ENCODE measurements at regions not wholly inside any gene's neighbourhood (a gene's known extent, or its start where the extent isn't known, plus 50 kb on each side); places are given as distances from the start of the nearest gene placed in this dataset.

DNA sequence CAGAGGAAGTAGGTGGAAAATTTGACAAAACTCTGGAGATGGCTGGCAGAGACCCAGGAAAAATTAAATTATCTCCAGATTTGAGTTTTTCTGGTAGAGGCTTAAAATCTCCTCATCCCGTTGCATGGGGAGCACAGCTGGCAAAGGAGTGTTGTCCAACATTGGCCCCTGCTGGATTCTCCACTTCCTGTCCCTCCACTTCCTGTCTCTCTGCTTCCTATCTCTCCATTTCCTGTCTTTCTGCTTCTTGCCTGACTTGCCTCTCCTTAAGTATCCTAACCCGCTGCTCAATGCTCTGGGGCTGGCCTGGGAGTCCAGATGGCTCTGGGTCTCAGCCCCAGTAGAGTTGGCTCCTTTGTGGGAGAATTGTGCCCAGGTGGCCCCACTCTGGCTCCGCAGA is 65.8 kb upstream of the EMX2 start:
- POLR2A ChIA-PET, result no interaction called here
- Histone ChIP-seq H3K36me3 (ENCODE audit: control insufficient read depth in 2 of 2, insufficient read depth in 1 of 2, low read length in 2 of 2) (no peaks in the 10 kb centered on the region), H3K4me3 (ENCODE audit: low read depth, low read length) (no peak overlapping the region), H3K27ac (ENCODE audit: extremely low read depth, low read depth, low read length) (no peak overlapping the region), H3K4me1 (ENCODE audit: control insufficient read depth, insufficient read depth, low read length) (no peaks in the 10 kb centered on the region), H3K9me3 (ENCODE audit: control insufficient read depth, insufficient read depth, low read depth, low read length) (no peaks in the 10 kb centered on the region)
- TF ChIP-seq REST (tag by site-specific recombination; IDR thresholded peaks at IDR 0.05), result no peak
- no peak for TF ChIP-seq GFI1B (tag by site-specific recombination; IDR thresholded peaks at IDR 0.05)
- TF ChIP-seq ZNF394 (tag by site-specific recombination; IDR thresholded peaks at IDR 0.05; ENCODE audit: borderline replicate concordance), result no peak
- CTCF ChIA-PET, result interaction anchor here (1.6 kb wide), 1 partner anchor 34 kb away, joined by 9 read pairs; no protein-coding TSS in a partner anchor

- H3K9me3 ChIP-seq (ENCODE audit: control insufficient read depth, insufficient read depth, low read depth, low read length), result no peaks in the 10 kb centered on the region
- no peaks in the 10 kb centered on the region for H3K4me1 ChIP-seq (ENCODE audit: control insufficient read depth, insufficient read depth, low read length)
- TF ChIP-seq ZNF174 (tag by site-specific recombination; IDR thresholded peaks at IDR 0.05), result no peak
- TF ChIP-seq ZNF404 (tag by site-specific recombination; IDR thresholded peaks at IDR 0.05), result no peak
- TF ChIP-seq, protein P1, sequence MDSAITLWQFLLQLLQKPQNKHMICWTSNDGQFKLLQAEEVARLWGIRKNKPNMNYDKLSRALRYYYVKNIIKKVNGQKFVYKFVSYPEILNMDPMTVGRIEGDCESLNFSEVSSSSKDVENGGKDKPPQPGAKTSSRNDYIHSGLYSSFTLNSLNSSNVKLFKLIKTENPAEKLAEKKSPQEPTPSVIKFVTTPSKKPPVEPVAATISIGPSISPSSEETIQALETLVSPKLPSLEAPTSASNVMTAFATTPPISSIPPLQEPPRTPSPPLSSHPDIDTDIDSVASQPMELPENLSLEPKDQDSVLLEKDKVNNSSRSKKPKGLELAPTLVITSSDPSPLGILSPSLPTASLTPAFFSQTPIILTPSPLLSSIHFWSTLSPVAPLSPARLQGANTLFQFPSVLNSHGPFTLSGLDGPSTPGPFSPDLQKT (IDR thresholded peaks at IDR 0.05; ENCODE audit: borderline replicate concordance, low read depth, low read length), result no peak
- TF ChIP-seq KLF1 (tag by site-specific recombination; IDR thresholded peaks at IDR 0.05), result no peak
- TF ChIP-seq ZNF843 (tag by site-specific recombination; IDR thresholded peaks at IDR 0.05), result no peak
- no peak for TF ChIP-seq ZNF501 (tag by site-specific recombination; IDR thresholded peaks at IDR 0.05)
- TF ChIP-seq ZNF324 (tag by site-specific recombination; IDR thresholded peaks at IDR 0.05), result no peak
- TF ChIP-seq EGR2 (tag by site-specific recombination; IDR thresholded peaks at IDR 0.05; ENCODE audit: low read depth), result no peak
- TF ChIP-seq ZSCAN30 (tag by site-specific recombination; IDR thresholded peaks at IDR 0.05), result no peak
- TF ChIP-seq BCL11B (tag by site-specific recombination; IDR thresholded peaks at IDR 0.05; ENCODE audit: low read depth), result no peak
- no peak for TF ChIP-seq ZNF837 (tag by site-specific recombination; IDR thresholded peaks at IDR 0.05)
- no peak for TF ChIP-seq ZNF23 (tag by site-specific recombination; IDR thresholded peaks at IDR 0.05; ENCODE audit: borderline replicate concordance)
- no peak for TF ChIP-seq ZNF155 (tag by site-specific recombination; IDR thresholded peaks at IDR 0.05)
- TF ChIP-seq ZNF266 (tag by site-specific recombination; IDR thresholded peaks at IDR 0.05; ENCODE audit: low read depth), result no peak
- no peak for TF ChIP-seq ZNF664 (tag by site-specific recombination; IDR thresholded peaks at IDR 0.05)
- ChIA-PET POLR2A (no interaction called here), CTCF (no interaction called here)
- no peak overlapping the region for H3K27ac ChIP-seq (ENCODE audit: extremely low read depth, low read depth, low read length)
- H3K4me3 ChIP-seq (ENCODE audit: low read depth, low read length), result no peak overlapping the region
- H3K36me3 ChIP-seq (ENCODE audit: control insufficient read depth in 2 of 2, insufficient read depth in 1 of 2, low read length in 2 of 2), result no peaks in the 10 kb centered on the region
Measured at GRCh38 chr10:117476281-117476680, 66.3 kb upstream of the EMX2 start.

GRCh38 chr10:117472872-117473271 is 69.7 kb upstream of the EMX2 start:
- POLR2A ChIA-PET, result no interaction called here

More at GRCh38 chr10:117472872-117473271, 69.7 kb upstream of the EMX2 start:
- H3K4me3 ChIP-seq (ENCODE audit: low read depth, low read length), result no peak overlapping the region
- CTCF ChIA-PET, result interaction anchor here (0.6 to 1.4 kb wide), 3 partner anchors 27 to 31 kb away, joined by 3 to 7 read pairs (median 3); no protein-coding TSS in a partner anchor
- no peak for TF ChIP-seq ZNF202 (tag by site-specific recombination; IDR thresholded peaks at IDR 0.05; ENCODE audit: borderline replicate concordance)
- TF ChIP-seq ZNF23 (tag by site-specific recombination; IDR thresholded peaks at IDR 0.05; ENCODE audit: borderline replicate concordance), result no peak
- no peak for TF ChIP-seq PATZ1 (tag by site-specific recombination; IDR thresholded peaks at IDR 0.05)
- no peak for TF ChIP-seq KLF7 (tag by site-specific recombination; IDR thresholded peaks at IDR 0.05; ENCODE audit: borderline replicate concordance)
- TF ChIP-seq YY1 (tag by site-specific recombination; IDR thresholded peaks at IDR 0.05), result no peak
- TF ChIP-seq IKZF3 (tag by site-specific recombination; IDR thresholded peaks at IDR 0.05), result no peak
- no peak for TF ChIP-seq HOXD13 (CRISPR knock-in tag; IDR thresholded peaks at IDR 0.05; ENCODE audit: borderline replicate concordance)
- no peak for TF ChIP-seq ZNF501 (tag by site-specific recombination; IDR thresholded peaks at IDR 0.05)
- TF ChIP-seq ZNF366 (tag by site-specific recombination; conservative IDR thresholded peaks at IDR 0.05), result no peak
- TF ChIP-seq ZNF292 (tag by site-specific recombination; IDR thresholded peaks at IDR 0.05; ENCODE audit: borderline replicate concordance, low read depth), result no peak
- no peaks in the 10 kb centered on the region for H3K9me3 ChIP-seq (ENCODE audit: control insufficient read depth, insufficient read depth, low read depth, low read length)
- H3K4me1 ChIP-seq (ENCODE audit: control insufficient read depth, insufficient read depth, low read length), result no peaks in the 10 kb centered on the region
- H3K27ac ChIP-seq (ENCODE audit: extremely low read depth, low read depth, low read length), result no peak overlapping the region
- H3K36me3 ChIP-seq (ENCODE audit: control insufficient read depth in 2 of 2, insufficient read depth in 1 of 2, low read length in 2 of 2), result no peaks in the 10 kb centered on the region

Data from HEK293 (cell line).